PC-3 (cell line): ENCODE measurements at regions not wholly inside any gene's neighbourhood (a gene's known extent, or its start where the extent isn't known, plus 50 kb on each side); places are given as distances from the start of the nearest gene placed in this dataset.

Experiments
- ATAC-seq: fragments of 200-7000 bp; cut with Tn5 transposase; 2 replicates; pipeline ENCODE4 v1.9.1; 2020; ENCODE audit warnings: mild to moderate bottlenecking, moderate library complexity
- BruUV-seq: library from RNA; stranded (reverse); fragments of 400-500 nt; replicated peaks from 2 replicates; lab custom pipeline; 2021; lab: Mats Ljungman, UMichigan
- CTCF ChIA-PET: fragments of 300-600 bp; sonication (Branson Sonifier 250); formaldehyde crosslinking; loops from one replicate; lab custom pipeline; 2022; ENCODE audit warnings: antibody characterized with exemption; lab: Charles Lee
- POLR2A ChIA-PET: fragments of 300-600 bp; sonication (Branson Sonifier 250); formaldehyde crosslinking; loops from one replicate; lab custom pipeline; 2022; ENCODE audit warnings: antibody characterized with exemption; ENCODE audit not compliant: unreplicated experiment; lab: Charles Lee
- DNase-seq: peaks from one replicate; pipeline ENCODE4 v3.0.0-alpha.2; 2015
- H2AFZ ChIP-seq: fragments of 300-600 bp; sonication (generic); 2 replicates; pipeline ENCODE4 v1.6.0; 2016; ENCODE audit warnings: antibody characterized with exemption, low read length
- H3F3A ChIP-seq: fragments of 300-600 bp; sonication (generic); one replicate; pipeline ENCODE4 v1.6.0; 2017; ENCODE audit warnings: antibody characterized with exemption, low read length, control low read depth, mild to moderate bottlenecking; ENCODE audit not compliant: unreplicated experiment
- H3K27ac ChIP-seq: fragments of 300-600 bp; sonication (generic); 2 replicates; pipeline ENCODE4 v1.5.1; 2016; ENCODE audit warnings: mild to moderate bottlenecking, low read length
- H3K27me3 ChIP-seq: fragments of 300-600 bp; sonication (generic); 2 replicates; pipeline ENCODE4 v1.6.1; 2016; ENCODE audit warnings: low read length, mixed read lengths
- H3K36me3 ChIP-seq: fragments of 300-600 bp; sonication (generic); 2 replicates; pipeline ENCODE4 v1.6.1; 2016; ENCODE audit warnings: low read depth, mixed run types, low read length, mixed read lengths
- H3K4me1 ChIP-seq: fragments of 300-600 bp; sonication (generic); 2 replicates; pipeline ENCODE4 v1.5.1; 2016; ENCODE audit warnings: low read length; ENCODE audit not compliant: insufficient read depth
- H3K4me2 ChIP-seq: fragments of 300-600 bp; sonication (generic); 2 replicates; pipeline ENCODE4 v1.6.0; 2016; ENCODE audit warnings: low read length
- H3K4me3 ChIP-seq: fragments of 300-600 bp; sonication (generic); 2 replicates; pipeline ENCODE4 v1.5.1; 2016; ENCODE audit warnings: mild to moderate bottlenecking, low read length, mixed read lengths
- H3K79me2 ChIP-seq: fragments of 300-600 bp; sonication (generic); 2 replicates; pipeline ENCODE4 v1.6.1; 2017; ENCODE audit warnings: low read length, mixed read lengths
- H3K9ac ChIP-seq: fragments of 300-600 bp; sonication (generic); 2 replicates; pipeline ENCODE4 v1.6.0; 2016; ENCODE audit warnings: mild to moderate bottlenecking, low read length
- H3K9me2 ChIP-seq: fragments of 300-600 bp; sonication (generic); replicated peaks from 2 replicates; pipeline ENCODE4 v1.6.1; 2016; ENCODE audit warnings: mixed run types, low read length, mixed read lengths
- H3K9me3 ChIP-seq: fragments of 300-600 bp; sonication (generic); 2 replicates; pipeline ENCODE4 v1.6.1; 2016; ENCODE audit warnings: low read length, mixed read lengths
- H4K20me1 ChIP-seq: fragments of 300-600 bp; sonication (generic); 2 replicates; pipeline ENCODE4 v1.6.1; 2016; ENCODE audit warnings: low read length, mixed read lengths
- EZH2 ChIP-seq: fragments of 300-600 bp; sonication (generic); IDR thresholded peaks from one replicate; pipeline ENCODE4 v1.6.1; 2017; ENCODE audit warnings: antibody characterized with exemption, mild to moderate bottlenecking, low read length; ENCODE audit not compliant: unreplicated experiment
- EZH2phosphoT487 ChIP-seq: fragments of 300-600 bp; sonication (generic); IDR thresholded peaks from 2 replicates; pipeline ENCODE4 v1.6.1; 2018; ENCODE audit warnings: mild to moderate bottlenecking, antibody characterized with exemption, low read length, borderline replicate concordance
- intact Hi-C: fragments of 100-400 bp; cut with micrococcal nuclease; formaldehyde crosslinking; loops from 2 replicates; pipeline ENCODE4 v1.9.0; 2023
- TF ChIP-seq, protein P1 (sequence below): fragments of 300-600 bp; sonication (generic); conservative IDR thresholded peaks from 2 replicates; pipeline ENCODE4 v1.5.1; 2017; ENCODE audit warnings: antibody characterized with exemption, low read depth, mild to moderate bottlenecking, low read length

- Histone ChIP-seq H3K4me2 (no peak overlapping the region), H3K4me3 (no peak overlapping the region), H3K9me2 (no peaks in the 10 kb centered on the region), H3K36me3 (no peaks in the 10 kb centered on the region), H4K20me1 (no peaks in the 10 kb centered on the region), H3K79me2 (no peaks in the 10 kb centered on the region), H3K9ac (no peak overlapping the region), H3K27me3 (no peaks in the 10 kb centered on the region), H3K9me3 (peaks cover 14% of the 10 kb centered on the region), H3K4me1 (no peaks in the 10 kb centered on the region), H3F3A (no peaks in the 10 kb centered on the region), H3K27ac (no peak overlapping the region), H2AFZ (no peak overlapping the region)
- TF ChIP-seq EZH2phosphoT487, result no peak
- TF ChIP-seq, protein P1, sequence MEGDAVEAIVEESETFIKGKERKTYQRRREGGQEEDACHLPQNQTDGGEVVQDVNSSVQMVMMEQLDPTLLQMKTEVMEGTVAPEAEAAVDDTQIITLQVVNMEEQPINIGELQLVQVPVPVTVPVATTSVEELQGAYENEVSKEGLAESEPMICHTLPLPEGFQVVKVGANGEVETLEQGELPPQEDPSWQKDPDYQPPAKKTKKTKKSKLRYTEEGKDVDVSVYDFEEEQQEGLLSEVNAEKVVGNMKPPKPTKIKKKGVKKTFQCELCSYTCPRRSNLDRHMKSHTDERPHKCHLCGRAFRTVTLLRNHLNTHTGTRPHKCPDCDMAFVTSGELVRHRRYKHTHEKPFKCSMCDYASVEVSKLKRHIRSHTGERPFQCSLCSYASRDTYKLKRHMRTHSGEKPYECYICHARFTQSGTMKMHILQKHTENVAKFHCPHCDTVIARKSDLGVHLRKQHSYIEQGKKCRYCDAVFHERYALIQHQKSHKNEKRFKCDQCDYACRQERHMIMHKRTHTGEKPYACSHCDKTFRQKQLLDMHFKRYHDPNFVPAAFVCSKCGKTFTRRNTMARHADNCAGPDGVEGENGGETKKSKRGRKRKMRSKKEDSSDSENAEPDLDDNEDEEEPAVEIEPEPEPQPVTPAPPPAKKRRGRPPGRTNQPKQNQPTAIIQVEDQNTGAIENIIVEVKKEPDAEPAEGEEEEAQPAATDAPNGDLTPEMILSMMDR, result no peak
- no peak for TF ChIP-seq EZH2
- DNase-seq, result no peak
- ChIA-PET POLR2A (no interaction called here), CTCF (no interaction called here)
- BruUV-seq, result no TSS peak
- no peak for ATAC-seq
- intact Hi-C loops, result no loop called here
Measured at GRCh38 chr3:1600700-1601418, 497.8 kb upstream of the CNTN4 start.

DNA sequence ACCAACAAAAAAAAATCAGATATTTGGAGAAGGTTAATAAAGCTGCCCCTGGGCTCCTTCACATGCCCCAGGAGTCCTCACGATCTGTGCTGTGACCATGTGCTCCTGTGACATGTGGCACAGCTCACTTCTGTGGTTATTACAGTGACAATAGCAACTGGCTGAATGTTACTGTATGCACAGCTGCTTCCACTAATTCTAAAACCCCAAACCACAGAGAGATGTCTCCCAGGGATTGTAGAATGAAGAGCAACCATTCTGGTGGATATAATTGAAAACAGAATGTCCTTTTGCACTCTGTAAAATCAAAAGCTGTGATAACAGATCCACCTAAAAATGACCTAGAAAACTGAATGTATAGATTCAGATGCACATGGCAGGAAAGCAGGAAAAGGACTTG is 489.2 kb upstream of the CNTN4 start:
- ATAC-seq, result no peak
- Histone ChIP-seq H4K20me1 (no peaks in the 10 kb centered on the region), H3K9ac (no peak overlapping the region), H3K36me3 (no peaks in the 10 kb centered on the region), H3K4me2 (no peak overlapping the region), H3K27ac (no peak overlapping the region), H3K4me3 (no peak overlapping the region), H3K79me2 (no peaks in the 10 kb centered on the region), H3F3A (no peaks in the 10 kb centered on the region), H3K4me1 (no peaks in the 10 kb centered on the region), H3K27me3 (no peaks in the 10 kb centered on the region), H3K9me2 (no peaks in the 10 kb centered on the region), H3K9me3 (peaks cover 21% of the 10 kb centered on the region), H2AFZ (no peak overlapping the region)
- TF ChIP-seq, protein P1, result no peak
- no peak for TF ChIP-seq EZH2
- TF ChIP-seq EZH2phosphoT487, result no peak
- ChIA-PET CTCF (no interaction called here), POLR2A (no interaction called here)
- intact Hi-C loops, result no loop called here
- DNase-seq, result no peak
- no TSS peak for BruUV-seq

GRCh38 chr3:1611824-1612223 is 486.8 kb upstream of the CNTN4 start:
- DNase-seq (no peak), ATAC-seq (no peak)
- ChIA-PET POLR2A (no interaction called here), CTCF (no interaction called here)
- Histone ChIP-seq H4K20me1 (no peaks in the 10 kb centered on the region), H3K9me3 (peaks cover 20% of the 10 kb centered on the region), H3K27me3 (no peaks in the 10 kb centered on the region), H2AFZ (no peak overlapping the region), H3K4me1 (no peaks in the 10 kb centered on the region), H3K27ac (no peak overlapping the region), H3K36me3 (no peaks in the 10 kb centered on the region), H3K4me3 (no peak overlapping the region), H3K9me2 (no peaks in the 10 kb centered on the region), H3K9ac (no peak overlapping the region), H3K4me2 (no peak overlapping the region), H3F3A (no peaks in the 10 kb centered on the region), H3K79me2 (no peaks in the 10 kb centered on the region)
- TF ChIP-seq, protein P1, result no peak
- TF ChIP-seq EZH2, result no peak
- TF ChIP-seq EZH2phosphoT487, result no peak
- BruUV-seq, result no TSS peak
- intact Hi-C loops, result no loop called here
